ENCODE measurements at regions not wholly inside any gene's neighbourhood (a gene's known extent, or its start where the extent isn't known, plus 50 kb on each side); places are given as distances from the start of the nearest gene placed in this dataset.
"Not testable (repeated sequence)": the region's sequence is repeated elsewhere in the genome, so short reads cannot be mapped to it uniquely, and the experiment has no call there.

DNA sequence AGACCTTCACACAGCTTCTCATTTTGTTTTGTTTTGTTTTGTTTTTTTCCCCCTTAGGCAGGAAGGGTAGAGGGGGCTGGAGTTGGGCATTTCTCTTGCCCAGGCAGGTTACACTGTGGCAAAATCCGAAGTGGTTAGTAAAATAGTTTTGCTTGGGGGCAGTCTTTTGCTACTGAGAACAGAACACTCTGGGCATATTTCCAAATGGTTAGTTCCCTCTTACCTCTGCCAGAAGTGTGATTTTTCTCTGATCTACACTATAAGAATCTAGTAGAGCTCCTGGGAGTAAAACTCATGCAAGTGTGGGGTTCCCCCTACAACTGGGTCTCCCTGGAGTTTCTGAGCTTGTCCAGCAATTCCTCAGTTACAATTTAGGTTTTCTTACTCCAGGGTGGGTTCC is 61.7 kb downstream of the NPS start:
- no peak for DNase-seq (ENCODE audit: low read depth in 2 of 2)

DNA sequence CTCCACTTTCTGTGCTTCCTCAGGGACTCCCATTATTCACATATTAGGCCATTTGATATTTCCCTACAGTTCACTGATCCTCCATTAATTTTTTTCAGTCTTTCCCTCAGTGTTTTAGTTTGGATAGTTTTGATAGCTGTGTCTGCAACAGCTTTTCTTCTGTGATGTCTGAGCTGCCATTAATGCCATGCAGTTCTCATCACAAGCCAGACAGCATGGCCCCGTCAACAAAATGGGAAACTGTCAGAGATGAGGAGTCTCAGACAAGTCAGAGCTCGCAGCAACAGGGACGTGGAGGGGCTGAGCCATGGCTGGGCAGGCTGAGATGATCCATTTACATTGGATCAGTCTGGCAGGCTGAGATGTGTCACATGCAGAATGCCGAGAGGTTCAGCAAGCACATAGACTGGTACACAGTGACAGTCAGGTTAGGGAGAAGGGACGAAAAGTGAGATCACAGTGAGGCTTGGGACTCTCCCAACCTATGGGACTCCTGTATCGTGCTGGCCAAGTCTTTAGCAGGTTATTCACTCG is 65.4 kb downstream of the NPS start:
- DNase-seq (ENCODE audit: low read depth in 2 of 2), result no peak

DNA sequence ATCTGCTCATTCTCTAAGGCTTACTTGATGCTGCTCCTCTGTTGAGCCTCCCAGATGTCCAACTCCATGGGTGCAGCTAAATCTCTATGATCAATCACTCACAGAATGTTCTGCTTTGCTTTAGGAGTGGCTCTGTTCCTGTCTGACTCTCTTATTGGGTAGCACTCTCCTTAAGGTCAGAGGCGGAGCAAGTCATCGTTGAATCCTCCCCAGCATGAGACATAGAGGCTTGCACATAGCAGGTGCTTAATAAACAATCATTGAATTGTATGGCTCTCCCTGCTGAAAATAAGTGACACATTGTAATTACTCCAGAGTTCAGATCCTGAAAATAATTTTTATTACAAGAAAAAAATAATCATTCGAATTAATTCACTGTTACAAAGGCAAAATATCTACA is 69.7 kb downstream of the NPS start:
- no peak for DNase-seq (ENCODE audit: low read depth in 2 of 2)

- no peak for DNase-seq (ENCODE audit: low read depth in 2 of 2)
These were observed 70.6 kb downstream of the NPS start for GRCh38 chr10:127619546-127620325.

DNA sequence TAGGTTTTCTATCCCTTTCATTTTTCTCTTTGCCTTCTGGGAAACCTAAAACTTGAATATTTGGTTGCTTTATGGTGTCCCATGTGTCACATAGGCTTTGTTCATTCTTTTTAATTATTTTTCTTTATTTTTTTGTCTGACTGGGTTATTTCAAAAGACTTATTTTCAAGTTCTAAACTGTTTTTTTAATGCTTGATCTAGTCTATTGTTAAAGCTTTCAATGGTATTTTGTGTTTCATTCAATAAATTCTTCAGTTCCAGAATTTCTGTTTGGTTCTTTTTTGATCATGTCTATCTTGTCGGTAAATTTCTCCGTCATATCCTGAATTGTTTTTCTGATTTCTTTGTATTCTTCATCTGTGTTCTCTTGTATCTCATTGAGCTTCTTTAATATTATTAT is 86.8 kb downstream of the NPS start:
- no peak for DNase-seq (ENCODE audit: low read depth in 2 of 2)

- DNase-seq (ENCODE audit: low read depth in 2 of 2), result no peak
These were observed 88.1 kb upstream of the FOXI2 start for GRCh38 chr10:127648885-127649284.

DNA sequence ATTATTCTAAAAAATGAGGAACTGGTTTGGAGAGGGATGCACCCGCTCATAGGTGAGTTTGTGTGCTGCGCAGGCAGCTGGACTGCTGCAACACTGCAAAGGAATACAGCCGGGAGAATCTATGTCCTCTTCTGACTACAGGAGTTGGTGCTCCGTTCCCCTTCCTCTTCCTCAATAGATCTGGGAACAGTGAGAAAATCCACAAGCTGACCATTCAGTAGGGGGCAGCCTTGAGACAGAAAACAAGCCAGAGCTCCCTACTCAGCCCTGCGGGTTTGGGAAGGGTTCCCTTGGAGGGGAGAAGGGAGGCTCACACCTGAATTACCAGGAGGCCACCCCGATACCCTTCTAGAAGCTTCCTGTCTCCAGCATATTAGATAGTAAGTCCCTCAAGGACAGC is 87.3 kb upstream of the FOXI2 start:
- peak; percentile 14 for DNase-seq (ENCODE audit: low read depth in 2 of 2)

GRCh38 chr10:127657056-127657455 is 79.9 kb upstream of the FOXI2 start:
- DNase-seq (ENCODE audit: low read depth in 2 of 2), result no peak

DNA sequence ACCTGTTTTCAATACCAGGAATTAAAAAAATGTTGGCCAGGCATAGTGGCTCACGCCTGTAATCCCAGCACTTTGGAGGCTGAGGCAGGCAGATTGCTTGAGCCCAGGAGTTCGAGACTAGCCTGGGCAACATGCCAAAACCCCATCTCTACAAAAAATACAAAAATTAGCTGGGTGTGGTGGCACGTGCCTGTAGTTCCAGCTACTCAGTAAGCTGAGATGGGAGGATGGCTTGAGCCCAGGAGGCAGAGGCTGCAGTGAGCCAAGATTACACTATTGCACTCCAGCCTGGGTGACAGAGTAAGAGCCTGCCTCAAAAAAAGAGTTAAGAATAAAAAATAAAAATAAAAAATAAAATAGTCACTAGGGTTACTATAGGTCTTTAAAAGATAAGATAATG is 60.6 kb upstream of the FOXI2 start:
- not testable (repeated sequence) for DNase-seq (ENCODE audit: low read depth in 2 of 2)

DNA sequence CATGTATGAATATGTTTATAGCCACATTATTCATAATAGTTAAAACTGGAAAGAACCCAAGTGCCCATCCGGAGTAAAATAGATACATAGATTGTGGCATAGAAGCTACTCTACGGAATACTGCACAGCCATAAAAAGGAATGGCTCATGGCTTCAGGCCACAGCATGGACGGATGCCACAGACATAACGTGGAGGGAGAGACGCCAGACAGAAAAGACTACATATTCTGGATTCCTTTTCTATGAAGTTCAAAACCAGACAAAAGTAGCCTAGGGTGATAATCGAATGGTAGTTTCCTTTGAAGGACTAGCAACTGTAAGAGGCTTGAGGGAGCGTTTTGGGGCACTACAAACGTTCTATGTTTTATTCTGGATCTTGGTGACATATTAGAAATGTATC is 58.9 kb upstream of the FOXI2 start:
- DNase-seq (ENCODE audit: low read depth in 2 of 2), result no peak

- peak in 1 of 2 donors; percentile 20 for DNase-seq (ENCODE audit: low read depth in 2 of 2)
These were observed 57.2 kb upstream of the FOXI2 start for GRCh38 chr10:127679642-127680255.
